ENCODE measurements at regions not wholly inside any gene's neighbourhood (a gene's known extent, or its start where the extent isn't known, plus 50 kb on each side); places are given as distances from the start of the nearest gene placed in this dataset.
A peak's percentile ranks its signal among the peaks of the same experiment; 100 is the strongest.
"Not testable (repeated sequence)": the region's sequence is repeated elsewhere in the genome, so short reads cannot be mapped to it uniquely, and the experiment has no call there.

DNA sequence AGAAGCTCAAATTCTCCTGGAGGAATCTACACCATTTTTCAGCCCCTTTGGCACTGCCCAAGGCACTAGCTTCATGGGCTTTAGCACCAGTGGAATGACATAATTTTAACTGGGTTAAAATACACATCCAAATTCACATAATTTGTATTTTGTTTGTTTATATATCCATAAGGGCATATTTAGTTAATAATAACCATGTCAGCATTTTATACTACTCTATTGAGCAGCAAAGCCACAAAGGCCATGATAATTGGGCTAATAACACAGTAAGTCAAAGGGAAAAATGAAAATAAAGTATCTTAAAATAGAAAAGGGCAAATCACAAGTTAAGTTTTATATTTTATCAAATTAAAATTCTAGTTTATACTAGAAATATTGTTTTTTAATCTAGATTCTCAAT lies 262.7 kb upstream of the TACR3 start:
- no peak for DNase-seq

DNA sequence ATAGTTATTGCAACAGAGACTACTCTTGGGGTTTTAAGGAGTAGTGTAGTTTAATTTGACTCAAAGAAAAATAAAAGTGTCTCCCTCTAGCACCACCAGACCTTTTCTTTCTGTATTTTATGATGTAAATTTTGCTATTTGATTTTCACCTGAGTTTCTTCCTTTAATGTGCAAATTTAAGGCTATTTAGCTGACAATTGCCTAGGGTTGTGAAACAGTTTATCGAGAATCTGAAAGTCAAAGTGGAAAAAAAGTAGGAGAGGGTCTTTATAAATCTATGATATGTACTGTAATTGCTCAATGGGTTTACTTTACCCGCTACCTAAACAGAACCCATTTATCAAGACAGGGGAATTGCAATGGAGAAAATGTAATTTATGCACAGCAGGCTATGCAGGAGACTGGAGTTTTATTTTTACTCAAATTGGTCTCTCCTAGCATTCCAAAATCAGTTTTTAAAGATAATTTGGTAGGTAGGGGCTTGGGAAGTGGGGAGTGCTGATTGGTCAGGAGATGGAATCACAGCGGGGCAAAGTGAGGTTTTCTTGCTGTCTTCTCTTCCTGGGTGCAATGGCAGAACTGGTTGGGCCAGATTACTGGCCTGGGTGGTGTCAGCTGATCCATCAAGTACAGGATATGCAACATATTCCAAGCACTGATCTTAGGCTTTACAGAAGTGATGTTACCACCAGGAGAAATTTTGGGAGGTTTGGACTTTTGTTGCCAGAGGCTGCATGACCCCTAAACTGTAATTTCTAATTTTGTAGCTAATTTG lies 228.6 kb upstream of the TACR3 start:
- DNase-seq = no peak

DNA sequence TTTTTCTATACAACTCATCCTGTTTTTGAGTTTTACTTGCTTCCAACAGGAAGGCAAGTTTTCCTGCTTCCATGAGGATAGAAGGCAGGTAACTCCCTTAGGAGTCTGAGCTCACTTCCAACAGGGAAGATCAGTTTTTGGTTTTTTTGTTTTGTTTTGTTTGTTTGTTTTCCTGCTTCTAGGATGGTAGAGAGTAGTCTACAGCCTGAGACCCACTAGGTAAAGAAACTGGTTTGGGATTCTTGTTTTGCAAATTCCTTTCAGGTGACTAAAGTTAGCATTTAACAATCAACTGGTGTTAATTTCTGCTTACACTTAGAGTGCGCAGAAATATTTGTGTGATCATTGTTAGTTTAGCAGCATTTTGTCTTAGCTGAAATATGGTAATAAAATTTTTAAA lies 227.8 kb upstream of the TACR3 start:
- no peak for DNase-seq

DNA sequence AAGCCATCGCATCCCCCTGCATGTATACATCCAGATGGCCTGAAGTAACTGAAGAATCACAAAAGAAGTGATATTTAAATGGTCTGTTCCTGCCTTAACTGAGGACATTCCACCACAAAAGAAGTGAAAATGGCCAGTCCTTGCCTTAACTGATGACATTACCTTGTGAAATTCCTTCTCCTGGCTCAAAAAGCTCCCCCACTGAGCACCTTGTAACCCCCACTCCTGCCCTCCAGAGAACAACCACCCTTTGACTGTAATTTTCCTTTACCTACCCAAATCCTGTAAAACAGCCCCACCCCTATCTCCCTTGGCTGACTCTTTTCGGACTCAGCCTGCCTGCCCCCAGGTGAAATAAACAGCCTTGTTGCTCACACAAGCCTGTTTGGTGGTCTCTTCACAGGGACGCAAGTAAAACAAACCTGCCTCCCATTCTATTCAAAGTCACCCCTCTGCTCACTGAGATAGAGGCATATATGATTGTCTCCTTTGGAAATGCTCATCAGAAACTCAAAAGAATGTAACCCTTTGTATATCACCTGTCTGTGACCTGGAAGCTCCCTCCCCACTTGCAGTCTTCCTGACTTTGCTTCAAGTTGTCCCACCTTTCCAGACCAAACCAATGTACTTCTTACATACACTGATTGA lies 227.0 kb upstream of the TACR3 start:
- not testable (repeated sequence) for DNase-seq

DNA sequence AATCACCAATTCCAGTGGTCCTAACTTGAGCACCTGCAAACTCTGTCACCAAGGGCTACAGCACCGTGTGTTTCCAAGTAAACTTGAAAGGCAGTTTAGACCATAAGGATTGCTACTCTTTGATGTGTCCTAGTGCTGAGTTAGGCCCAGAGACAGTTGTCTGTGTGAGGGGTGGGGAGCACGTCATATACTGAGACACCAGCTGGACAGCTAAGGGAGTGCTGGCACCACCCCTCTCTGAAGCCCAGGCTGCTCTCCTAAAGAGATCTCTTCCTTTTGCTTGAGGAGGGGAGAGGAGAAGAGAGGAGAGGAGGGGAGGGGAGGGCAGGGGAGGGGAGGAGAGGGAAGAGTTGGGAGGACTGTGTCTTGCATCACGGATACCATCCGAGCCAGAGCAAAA lies 218.7 kb upstream of the TACR3 start:
- no peak for DNase-seq

DNA sequence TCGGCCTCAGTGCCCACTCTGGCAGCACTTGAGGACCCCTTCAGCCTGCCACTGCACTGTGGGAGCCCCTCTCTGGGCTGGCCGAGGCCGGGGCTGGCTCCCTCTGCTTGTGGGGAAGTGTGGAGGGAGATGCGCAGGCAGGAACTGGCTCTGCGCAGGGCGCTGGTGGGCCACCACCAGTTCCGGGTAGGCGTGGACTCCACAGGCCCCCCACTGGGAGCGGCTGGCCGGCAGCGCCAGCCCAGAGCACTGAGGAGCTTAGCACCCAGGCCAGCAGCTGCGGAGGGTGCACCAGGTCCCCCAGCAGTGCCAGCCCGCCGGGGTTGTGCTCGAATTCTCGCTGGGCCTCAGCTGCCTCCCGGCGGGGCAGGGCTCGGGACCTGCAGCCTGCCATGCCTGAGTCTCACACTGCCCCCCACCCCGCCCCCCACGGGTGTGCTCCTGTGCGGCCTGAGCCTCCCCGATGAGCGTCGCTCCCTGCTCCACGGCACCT lies 216.9 kb upstream of the TACR3 start:
- no peak for DNase-seq

DNA sequence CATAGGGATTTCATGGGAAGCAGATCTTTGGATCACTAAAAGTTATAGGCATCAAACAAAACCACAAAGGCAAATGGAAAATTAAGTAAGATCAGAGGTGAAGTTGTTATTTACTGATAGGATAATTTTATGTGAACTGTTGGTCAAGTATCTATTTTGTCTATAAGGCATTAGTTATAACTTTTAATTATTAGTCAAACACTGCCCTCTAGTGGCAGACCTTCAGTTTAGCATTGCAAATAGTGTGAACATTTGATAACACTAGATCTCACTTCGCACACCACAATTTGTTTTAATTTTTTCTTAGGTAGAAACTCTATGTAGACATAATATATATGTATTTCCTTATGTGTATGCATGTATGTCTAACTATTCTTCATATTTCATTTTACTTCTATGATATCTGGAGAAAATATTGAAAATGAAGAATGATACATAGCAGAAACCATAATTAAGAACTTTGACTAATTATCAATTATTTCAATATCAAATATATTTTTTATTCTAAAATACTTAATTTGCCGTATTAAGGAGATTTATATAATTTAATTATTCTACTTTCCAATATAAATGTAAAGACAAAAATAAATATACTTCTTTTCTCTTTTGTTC lies 214.5 kb upstream of the TACR3 start:
- peak; percentile 33 for DNase-seq

DNA sequence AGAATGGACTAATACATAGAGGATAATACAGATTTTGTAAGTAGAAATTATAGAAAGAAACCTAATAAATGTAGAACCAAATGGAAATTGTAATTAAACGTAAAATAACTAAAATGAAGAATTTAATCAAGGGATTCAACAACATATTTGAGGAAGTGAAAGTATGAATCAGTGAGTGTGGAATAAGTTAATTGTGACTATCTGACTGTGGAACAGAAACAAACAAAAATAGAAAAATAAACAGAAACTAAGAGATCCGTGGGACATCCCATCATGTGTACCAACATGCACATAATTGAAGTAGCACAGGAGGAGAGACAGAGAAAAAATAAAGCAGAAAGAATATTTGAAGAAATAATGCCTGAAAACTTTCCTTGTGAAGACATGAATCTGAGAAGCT lies 208.6 kb upstream of the TACR3 start:
- no peak for DNase-seq

DNA sequence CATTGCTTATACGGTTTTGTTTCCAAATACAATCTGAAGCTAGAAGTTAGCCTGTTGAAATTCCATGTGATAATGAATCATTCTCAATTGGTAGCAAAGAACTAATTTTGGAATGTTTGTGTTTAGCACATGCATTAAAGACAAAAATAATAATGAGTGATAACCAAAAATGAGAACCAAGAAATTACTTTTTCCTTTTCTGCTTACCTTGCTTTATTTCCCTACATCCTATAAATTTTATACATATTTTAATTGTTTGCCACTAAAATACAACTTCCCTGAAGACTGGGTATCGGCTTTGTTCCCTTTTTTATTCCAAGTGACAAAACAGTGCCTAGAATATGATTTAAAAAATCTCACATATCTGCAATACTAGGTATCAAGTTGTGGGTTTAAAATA lies 203.8 kb upstream of the TACR3 start:
- no peak for DNase-seq

DNA sequence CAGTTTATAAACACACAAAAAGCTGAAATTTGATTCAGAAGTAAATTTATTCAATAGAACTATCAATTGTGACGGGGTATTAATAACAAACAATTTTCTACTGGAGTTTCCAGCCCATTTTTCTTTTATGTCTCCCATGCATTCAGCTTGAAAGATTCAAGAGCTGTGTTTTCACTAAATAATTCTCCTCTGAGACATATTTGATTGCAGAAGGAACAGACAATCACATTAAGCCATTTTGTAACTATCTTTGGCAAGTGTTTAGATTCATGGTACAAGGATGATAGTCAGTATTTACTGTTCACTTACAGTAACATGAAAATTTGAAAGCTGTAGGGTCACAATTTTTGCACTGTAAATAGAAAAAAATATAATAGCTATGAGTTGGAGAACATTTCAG lies 198.4 kb upstream of the TACR3 start:
- no peak for DNase-seq

DNA sequence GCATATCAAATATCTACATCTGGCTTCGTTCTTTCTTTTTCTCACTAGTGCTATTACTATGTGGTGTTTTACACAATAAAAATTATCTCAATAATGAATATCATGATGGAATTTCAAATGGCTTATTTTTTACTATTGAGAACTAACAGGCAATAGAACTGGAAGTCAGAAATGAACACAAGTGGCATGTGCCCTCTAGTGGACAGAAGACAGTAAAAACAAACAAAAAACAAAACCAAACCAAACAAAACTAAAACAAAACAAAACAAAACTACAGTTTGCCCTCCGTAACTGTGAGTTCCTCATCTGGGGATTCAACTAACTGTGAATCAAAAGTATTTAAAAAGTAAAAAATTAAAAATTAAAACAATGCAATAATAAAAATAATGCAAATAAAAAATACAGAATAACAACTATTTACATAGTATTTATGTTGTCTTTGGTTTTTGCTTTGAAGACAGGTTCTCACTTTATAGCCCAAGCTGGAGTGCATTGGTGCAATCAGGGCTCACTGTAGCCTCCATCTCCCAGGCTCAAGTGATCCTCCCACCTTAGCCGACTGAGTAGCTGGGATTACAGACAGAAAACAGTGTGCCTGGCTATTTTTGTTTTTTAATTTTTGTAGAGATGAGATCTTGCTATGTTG lies 195.6 kb upstream of the TACR3 start:
- peak; percentile 16 for DNase-seq

DNA sequence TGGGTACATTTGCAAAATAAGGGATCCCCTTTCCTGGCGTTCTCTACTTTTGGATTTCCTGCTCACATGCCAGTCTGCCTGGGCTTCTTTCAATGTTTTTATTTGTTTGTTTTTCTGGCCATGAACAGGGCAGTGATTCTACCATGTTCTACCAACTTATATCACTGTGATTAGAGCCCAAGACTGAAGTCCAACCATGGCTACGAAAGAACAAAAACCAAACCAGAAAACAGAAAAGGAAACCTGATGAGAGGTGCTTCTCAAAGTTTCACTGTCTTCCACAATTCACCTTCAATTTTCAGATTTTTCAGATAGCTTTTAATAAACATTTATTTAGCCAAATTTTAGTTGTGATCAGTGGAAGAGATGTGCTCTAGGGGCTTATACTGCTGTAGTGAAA lies 187.6 kb upstream of the TACR3 start:
- DNase-seq = no peak

DNA sequence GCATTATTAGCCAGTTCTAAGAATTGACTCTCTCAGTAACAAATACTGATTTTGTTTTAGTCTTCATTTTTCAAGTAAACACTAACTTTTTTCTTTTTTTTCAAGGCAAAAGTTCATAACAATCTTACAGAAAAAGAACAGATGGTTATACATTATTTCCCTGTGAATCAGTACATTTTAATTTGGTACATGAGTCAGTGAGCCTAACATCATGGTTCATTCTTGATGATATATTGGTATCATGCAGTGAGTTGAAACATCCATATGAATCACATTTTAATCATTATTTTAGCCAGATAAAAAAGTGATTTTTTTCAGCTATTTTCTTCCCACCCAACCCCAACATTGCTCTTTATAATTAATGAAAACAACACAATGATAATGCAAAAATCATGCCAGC lies 184.3 kb upstream of the TACR3 start:
- no peak for DNase-seq

DNA sequence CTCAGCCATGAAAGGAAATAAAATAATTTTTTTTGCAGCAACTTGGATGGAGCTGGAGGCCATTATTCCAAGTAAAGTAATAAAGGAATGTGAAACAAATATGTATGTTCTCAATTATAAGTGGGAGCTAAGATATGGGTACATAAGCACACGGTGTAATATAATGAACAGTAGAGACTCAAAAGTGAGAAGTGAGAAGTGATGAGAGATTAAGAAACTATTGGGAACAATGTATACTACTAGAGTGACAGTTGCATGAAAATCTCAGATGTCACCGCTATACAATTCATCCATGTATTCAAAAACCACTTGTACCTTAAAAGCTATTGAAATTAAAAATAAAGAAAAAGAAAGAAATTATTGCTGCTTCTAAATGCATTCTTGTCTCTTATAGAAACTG lies 182.9 kb upstream of the TACR3 start:
- no peak for DNase-seq

DNA sequence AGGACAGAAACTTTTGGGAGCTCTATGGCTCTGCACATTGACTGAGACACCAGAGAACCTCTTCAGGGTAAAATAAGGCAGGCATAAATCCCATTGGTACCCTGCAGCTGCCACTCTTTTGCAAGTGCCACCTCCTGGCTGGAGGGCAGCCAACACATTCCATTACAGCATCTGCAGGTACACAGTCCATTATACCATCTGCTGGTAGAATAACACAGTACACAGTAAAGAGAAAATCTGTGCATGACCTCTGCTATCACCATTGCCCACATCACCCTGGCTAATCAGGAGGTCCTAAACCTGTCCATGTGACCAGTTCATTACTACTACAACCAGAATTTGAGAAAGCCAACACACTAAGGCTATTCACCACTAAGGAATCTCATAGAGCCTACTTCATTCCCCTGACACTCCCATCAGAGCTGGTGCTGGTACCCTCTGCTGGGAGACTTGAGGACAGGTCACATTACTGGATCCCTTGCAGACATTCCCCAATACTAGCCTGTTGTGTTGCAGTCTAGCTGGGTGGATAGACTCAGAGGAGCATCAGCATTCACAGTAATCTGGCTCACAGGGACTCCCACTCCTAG lies 176.2 kb upstream of the TACR3 start:
- no peak for DNase-seq

DNA sequence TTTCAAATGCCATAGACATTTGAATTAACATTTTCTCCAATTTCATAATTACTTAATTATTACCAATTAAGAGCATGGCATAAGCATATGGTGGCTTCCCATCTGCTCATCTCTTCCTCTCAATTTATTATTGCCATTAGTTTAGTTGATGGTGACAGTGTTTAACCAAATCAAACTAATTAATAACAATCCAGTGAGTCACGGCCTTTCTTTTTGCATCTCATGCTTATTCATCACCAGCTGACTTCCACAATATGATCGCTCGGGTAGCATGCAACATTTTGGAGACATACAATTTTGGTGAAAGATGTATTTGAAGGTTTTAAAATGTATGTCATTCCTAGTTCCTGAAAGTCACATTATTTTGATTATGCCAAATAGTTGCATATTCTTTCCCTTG lies 172.8 kb upstream of the TACR3 start:
- no peak for DNase-seq

DNA sequence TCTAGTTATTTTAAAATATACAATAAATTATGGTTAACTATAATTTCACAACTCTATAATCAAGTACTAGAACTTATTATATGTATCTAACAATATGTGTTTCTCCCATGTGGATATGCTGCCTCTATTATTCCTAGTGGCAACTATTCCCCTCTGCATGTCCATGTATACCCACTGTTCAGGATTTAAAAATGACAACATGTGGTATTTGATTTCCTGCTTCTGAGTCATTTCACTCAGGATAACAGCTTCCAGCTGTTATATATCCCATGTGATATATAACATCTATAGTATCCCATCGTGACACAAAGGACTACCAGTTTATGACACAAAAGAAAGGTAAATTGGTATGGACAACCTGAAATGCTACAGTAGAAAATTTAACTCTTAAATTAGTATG lies 167.4 kb upstream of the TACR3 start:
- DNase-seq = no peak

DNA sequence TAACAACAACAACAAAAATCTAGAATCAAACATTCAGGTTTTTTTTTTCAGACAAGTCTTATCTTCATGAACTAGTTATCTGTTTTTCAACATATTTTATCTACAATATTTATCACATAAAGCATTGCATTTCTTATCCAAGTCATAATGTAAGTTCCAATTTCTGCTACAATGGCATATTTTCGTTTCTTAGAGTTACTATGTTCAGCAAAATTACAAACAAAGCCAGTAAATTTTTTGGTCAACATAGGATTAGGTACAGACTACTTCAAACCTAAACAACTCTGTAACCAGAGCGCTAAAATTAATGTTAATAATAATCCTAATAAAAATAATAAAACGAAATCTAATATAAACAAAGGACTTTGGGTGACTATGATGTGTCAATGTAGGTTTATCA lies 165.4 kb upstream of the TACR3 start:
- DNase-seq = no peak

DNA sequence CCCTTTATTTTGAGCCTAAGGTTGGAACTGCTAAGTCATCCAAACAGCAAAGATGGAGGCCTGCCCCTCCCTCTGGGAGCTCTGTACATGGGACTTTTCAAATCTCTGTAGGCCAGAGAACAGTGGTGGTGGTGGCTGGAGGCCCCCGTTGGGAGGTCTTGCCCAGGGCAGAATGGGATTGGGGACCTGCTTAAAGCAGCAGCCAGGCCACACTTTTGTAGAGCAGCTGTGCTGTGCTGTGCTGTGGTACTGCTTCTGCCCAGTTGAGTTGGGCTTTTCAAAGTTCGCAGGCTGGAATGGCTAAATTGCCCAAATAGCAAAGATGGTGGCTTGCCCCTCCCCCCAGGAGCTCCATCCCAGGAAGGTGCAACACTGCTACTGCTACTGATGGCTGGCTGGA lies 147.5 kb upstream of the TACR3 start:
- no peak for DNase-seq

DNA sequence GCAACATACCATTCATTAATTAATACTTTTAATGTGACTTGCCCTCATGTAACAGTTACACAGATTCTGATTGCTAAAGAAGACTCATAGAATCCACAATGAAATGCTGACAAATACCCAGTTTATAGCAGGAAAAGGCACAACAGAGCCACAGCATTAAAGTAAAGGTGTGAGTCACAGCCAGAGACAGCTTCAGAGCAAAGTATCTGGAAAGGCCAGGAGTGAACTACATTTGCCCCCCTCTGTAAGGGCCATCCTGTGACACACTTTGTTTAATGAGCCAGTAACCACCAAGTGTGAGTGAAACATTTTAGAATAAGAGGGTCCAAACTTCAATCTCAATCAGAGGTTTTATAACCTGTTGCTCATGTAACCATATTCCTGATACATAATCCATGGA lies 133.8 kb upstream of the TACR3 start:
- DNase-seq = no peak

DNA sequence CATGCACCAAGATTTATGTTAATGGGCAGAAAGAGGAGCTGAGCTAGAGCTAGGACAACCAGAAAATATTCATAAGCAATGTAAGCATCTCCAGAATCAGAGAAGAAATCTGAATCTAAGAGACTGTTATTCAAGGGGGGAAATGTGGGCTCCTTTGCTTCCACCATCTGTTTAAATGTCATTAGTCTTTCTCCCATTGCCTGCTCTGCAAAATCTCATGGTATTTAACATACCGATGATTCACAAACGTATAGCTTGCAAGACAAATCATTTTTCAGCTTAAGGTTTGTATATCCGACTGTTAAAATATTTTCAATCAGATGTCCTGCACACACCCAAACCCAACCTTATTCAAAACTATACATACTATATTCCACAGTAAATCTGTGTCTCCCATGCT lies 133.4 kb upstream of the TACR3 start:
- no peak for DNase-seq

DNA sequence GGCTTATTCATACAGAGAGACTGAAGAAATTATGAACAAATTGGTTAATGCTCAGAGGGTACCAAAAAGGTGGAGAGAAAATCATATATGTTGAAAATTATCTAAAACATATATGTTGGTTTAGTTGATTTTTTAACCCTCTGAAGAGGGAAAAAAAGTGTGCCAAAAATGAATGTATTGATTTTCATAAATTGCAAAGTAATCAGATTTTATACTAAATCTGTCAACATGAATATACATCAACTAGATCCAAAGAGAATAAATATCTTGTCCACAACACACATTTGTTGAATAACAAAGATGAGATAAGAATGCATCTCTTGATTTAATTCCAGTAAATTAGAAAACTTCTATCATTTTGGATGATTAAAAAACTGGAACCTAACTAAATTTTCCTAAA lies 125.3 kb upstream of the TACR3 start:
- no peak for DNase-seq

DNA sequence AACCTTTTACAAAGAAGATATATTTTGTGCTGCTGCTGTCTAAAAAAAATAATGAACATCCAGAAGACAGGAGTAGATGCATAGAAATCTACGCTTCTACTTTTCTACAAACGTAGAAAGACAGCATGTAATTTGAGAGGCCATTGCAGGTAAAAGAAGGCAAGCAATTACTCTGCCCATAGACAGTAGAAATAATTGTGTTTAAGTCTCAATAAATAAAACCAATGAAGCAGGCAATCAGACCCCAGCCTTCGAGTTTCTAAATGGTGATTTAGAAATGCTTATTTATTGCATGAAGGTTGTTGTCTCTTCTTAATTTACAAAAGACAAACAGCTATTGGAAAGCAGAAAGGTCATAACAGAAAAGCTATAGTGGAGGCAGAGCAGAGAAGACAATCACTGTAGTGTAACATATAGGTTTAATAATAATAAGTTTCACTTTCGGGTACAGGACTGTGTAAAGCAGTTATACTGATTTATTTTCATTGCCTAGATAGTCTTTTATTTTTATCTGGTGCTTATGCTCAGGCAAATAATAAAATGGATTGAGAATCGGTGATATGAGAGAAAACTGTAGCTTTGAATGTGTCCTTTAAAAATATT lies 123.0 kb upstream of the TACR3 start:
- no peak for DNase-seq

All from NCI-H1048 (cell line).